ENCODE measurements at regions not wholly inside any gene's neighbourhood (a gene's known extent, or its start where the extent isn't known, plus 50 kb on each side); places are given as distances from the start of the nearest gene placed in this dataset.

DNA sequence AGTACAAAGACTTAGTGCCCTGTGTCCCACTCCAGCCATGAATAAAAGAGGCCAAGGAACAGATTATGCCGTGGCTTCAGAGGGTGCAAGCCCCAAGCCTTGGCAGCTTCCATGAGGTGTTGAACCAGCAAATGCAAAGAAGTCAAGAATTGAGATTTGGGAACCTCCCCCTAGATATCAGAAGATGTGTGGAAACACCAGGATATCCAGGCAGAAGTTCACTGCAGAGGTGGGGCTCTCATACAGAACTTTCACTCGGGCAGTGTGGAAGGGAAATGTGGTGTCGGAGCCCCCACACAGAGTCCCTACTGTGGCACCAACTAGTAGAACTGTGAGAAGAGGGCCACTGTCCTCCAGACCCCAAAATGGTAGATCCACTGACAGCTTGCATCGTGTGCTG lies 2421.4 kb downstream of the PCDH9 start:
- TF ChIP-seq, protein P1, sequence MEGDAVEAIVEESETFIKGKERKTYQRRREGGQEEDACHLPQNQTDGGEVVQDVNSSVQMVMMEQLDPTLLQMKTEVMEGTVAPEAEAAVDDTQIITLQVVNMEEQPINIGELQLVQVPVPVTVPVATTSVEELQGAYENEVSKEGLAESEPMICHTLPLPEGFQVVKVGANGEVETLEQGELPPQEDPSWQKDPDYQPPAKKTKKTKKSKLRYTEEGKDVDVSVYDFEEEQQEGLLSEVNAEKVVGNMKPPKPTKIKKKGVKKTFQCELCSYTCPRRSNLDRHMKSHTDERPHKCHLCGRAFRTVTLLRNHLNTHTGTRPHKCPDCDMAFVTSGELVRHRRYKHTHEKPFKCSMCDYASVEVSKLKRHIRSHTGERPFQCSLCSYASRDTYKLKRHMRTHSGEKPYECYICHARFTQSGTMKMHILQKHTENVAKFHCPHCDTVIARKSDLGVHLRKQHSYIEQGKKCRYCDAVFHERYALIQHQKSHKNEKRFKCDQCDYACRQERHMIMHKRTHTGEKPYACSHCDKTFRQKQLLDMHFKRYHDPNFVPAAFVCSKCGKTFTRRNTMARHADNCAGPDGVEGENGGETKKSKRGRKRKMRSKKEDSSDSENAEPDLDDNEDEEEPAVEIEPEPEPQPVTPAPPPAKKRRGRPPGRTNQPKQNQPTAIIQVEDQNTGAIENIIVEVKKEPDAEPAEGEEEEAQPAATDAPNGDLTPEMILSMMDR (IDR thresholded peaks at IDR 0.05), result no peak
- no peak for TF ChIP-seq POLR2A (IDR thresholded peaks at IDR 0.05)
